ENCODE measurements at regions not wholly inside any gene's neighbourhood (a gene's known extent, or its start where the extent isn't known, plus 50 kb on each side); places are given as distances from the start of the nearest gene placed in this dataset.
"Not testable (repeated sequence)": the region's sequence is repeated elsewhere in the genome, so short reads cannot be mapped to it uniquely, and the experiment has no call there.

DNA sequence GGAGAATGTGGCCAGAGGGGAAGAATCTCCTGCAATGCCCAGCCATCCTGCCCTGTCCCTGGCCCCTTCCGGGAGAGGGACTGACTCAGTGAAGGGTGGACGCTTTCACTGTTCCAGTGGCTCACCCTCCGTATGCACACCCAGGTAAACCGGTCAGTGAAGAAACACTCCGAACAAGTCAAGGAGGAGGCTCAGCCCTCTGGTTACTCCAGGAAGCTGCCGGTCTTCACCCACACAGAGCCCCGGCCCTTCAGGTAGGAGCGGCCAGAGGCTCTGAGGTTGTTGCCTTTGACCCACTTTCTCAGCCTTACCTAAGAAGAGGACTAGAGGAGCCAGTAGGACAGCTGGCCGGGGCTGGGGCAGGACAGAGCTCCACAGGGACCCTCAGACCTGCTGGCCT lies 4419.8 kb upstream of the TPTE start:
- H4K91ac ChIP-seq (replicated peaks; ENCODE audit: insufficient read length, low read length); H3K4me3 ChIP-seq (ENCODE audit: extremely low read depth in 1 of 4, insufficient read depth in 2 of 4, low read depth in 3 of 4, low read length in 4 of 4); H2AK5ac ChIP-seq (ENCODE audit: low read depth, low read length); H2BK120ac ChIP-seq (replicated peaks; ENCODE audit: low read depth, low read length); H3K18ac ChIP-seq (ENCODE audit: extremely low read depth, low read length); H3K79me1 ChIP-seq (ENCODE audit: low read depth, low read length); H3K27me3 ChIP-seq (replicated peaks in 1 of 4; ENCODE audit: control insufficient read depth in 3 of 4, extremely low read depth in 1 of 4, insufficient read depth in 3 of 4, low read length in 3 of 4); H3K9me3 ChIP-seq (ENCODE audit: insufficient read depth in 2 of 2, low read depth in 1 of 2, low read length in 1 of 2); H3K23ac ChIP-seq (ENCODE audit: insufficient read length); H2AFZ ChIP-seq (ENCODE audit: low read length); H2BK15ac ChIP-seq (ENCODE audit: low read length); H3K36me3 ChIP-seq (ENCODE audit: control insufficient read depth in 2 of 4, insufficient read depth in 4 of 4, low read length in 3 of 4); H2BK12ac ChIP-seq (ENCODE audit: low read depth, low read length); H3K14ac ChIP-seq (ENCODE audit: insufficient read length); H3K79me2 ChIP-seq (ENCODE audit: control insufficient read depth in 1 of 2, insufficient read depth in 2 of 2, low read length in 2 of 2); H3K4me1 ChIP-seq (replicated peaks in 1 of 4; ENCODE audit: control insufficient read depth in 3 of 4, insufficient read depth in 4 of 4, low read length in 3 of 4); FAIRE-seq; H3K4ac ChIP-seq (replicated peaks; ENCODE audit: insufficient read length, low read depth, low read length); H4K5ac ChIP-seq (ENCODE audit: insufficient read length, low read depth, low read length); H4K20me1 ChIP-seq (replicated peaks in 1 of 2; ENCODE audit: control insufficient read depth in 1 of 2, insufficient read depth in 2 of 2, low read length in 2 of 2); H3K23me2 ChIP-seq (ENCODE audit: low read depth, low read length); H3K9ac ChIP-seq (replicated peaks in 1 of 4; ENCODE audit: extremely low read depth in 1 of 4, low read depth in 3 of 4, low read length in 3 of 4); H3K56ac ChIP-seq (replicated peaks; ENCODE audit: insufficient read length, low read depth, low read length); H2BK5ac ChIP-seq (ENCODE audit: low read depth, low read length); POLR2A ChIA-PET (ENCODE audit: partially characterized antibody); H2BK20ac ChIP-seq (ENCODE audit: low read length); CTCF ChIA-PET (ENCODE audit: partially characterized antibody); H3K4me2 ChIP-seq (ENCODE audit: insufficient read depth in 1 of 2, low read depth in 2 of 2, low read length in 2 of 2); H3K27ac ChIP-seq (ENCODE audit: low read depth, low read length); DNase-seq (ENCODE audit: low read depth in 1 of 2, low spot score in 2 of 2); H4K8ac ChIP-seq (ENCODE audit: extremely low read depth, insufficient read depth, low read length): not testable (repeated sequence)
- whole genome bisulfite sequencing, 2 experiments (ENCODE audit: extremely low coverage in 1 of 2, insufficient coverage in 1 of 2, insufficient read length in 1 of 2, insufficient replicate concordance in 2 of 2, low coverage in 1 of 2, low lambda C conversion rate in 2 of 2, missing lambda C conversion rate in 1 of 2), result no CpG with 5 or more reads among the region's 9 CpGs

DNA sequence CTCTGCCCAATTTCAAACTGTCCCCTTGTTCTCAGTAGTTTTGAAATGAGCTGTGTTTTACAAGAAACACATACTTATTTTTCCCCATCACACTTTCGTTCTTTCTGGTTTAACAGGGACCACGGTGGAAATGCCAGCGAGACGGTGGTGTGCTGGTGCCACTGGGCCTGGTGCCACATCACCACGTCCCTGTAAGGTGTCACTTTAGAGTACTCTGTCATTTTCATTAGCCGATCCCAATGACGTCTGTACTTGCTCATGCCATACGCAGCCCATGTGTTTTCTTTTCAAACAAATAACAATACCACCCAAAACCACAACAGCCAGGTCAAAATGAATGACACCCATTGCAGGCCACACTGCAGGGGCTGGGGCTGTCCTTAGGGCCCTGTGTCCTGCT lies 4416.8 kb upstream of the TPTE start:
- H2AK5ac ChIP-seq (ENCODE audit: low read depth, low read length); H2BK15ac ChIP-seq (ENCODE audit: low read length); H3K4me2 ChIP-seq (ENCODE audit: insufficient read depth in 1 of 2, low read depth in 2 of 2, low read length in 2 of 2); H3K9ac ChIP-seq (replicated peaks in 1 of 4; ENCODE audit: extremely low read depth in 1 of 4, low read depth in 3 of 4, low read length in 3 of 4); H3K79me2 ChIP-seq (ENCODE audit: control insufficient read depth in 1 of 2, insufficient read depth in 2 of 2, low read length in 2 of 2); H3K27ac ChIP-seq (ENCODE audit: low read depth, low read length); H3K4ac ChIP-seq (replicated peaks; ENCODE audit: insufficient read length, low read depth, low read length); H4K91ac ChIP-seq (replicated peaks; ENCODE audit: insufficient read length, low read length); H3K23me2 ChIP-seq (ENCODE audit: low read depth, low read length); H2BK120ac ChIP-seq (replicated peaks; ENCODE audit: low read depth, low read length); H3K14ac ChIP-seq (ENCODE audit: insufficient read length); H4K20me1 ChIP-seq (replicated peaks in 1 of 2; ENCODE audit: control insufficient read depth in 1 of 2, insufficient read depth in 2 of 2, low read length in 2 of 2); H3K27me3 ChIP-seq (replicated peaks in 1 of 4; ENCODE audit: control insufficient read depth in 3 of 4, extremely low read depth in 1 of 4, insufficient read depth in 3 of 4, low read length in 3 of 4); H3K56ac ChIP-seq (replicated peaks; ENCODE audit: insufficient read length, low read depth, low read length); H2BK20ac ChIP-seq (ENCODE audit: low read length); FAIRE-seq; H2AFZ ChIP-seq (ENCODE audit: low read length); H3K4me3 ChIP-seq (ENCODE audit: extremely low read depth in 1 of 4, insufficient read depth in 2 of 4, low read depth in 3 of 4, low read length in 4 of 4); CTCF ChIA-PET (ENCODE audit: partially characterized antibody); H4K8ac ChIP-seq (ENCODE audit: extremely low read depth, insufficient read depth, low read length); H3K9me3 ChIP-seq (ENCODE audit: insufficient read depth in 2 of 2, low read depth in 1 of 2, low read length in 1 of 2); H2BK12ac ChIP-seq (ENCODE audit: low read depth, low read length); H3K4me1 ChIP-seq (replicated peaks in 1 of 4; ENCODE audit: control insufficient read depth in 3 of 4, insufficient read depth in 4 of 4, low read length in 3 of 4); DNase-seq (ENCODE audit: low read depth in 1 of 2, low spot score in 2 of 2); H3K36me3 ChIP-seq (ENCODE audit: control insufficient read depth in 2 of 4, insufficient read depth in 4 of 4, low read length in 3 of 4); H3K18ac ChIP-seq (ENCODE audit: extremely low read depth, low read length); H2BK5ac ChIP-seq (ENCODE audit: low read depth, low read length); H4K5ac ChIP-seq (ENCODE audit: insufficient read length, low read depth, low read length); H3K79me1 ChIP-seq (ENCODE audit: low read depth, low read length); POLR2A ChIA-PET (ENCODE audit: partially characterized antibody); H3K23ac ChIP-seq (ENCODE audit: insufficient read length): not testable (repeated sequence)
- no CpG with 5 or more reads among the region's 8 CpGs for WGBS, 2 experiments (ENCODE audit: extremely low coverage in 1 of 2, insufficient coverage in 1 of 2, insufficient read length in 1 of 2, insufficient replicate concordance in 2 of 2, low coverage in 1 of 2, low lambda C conversion rate in 2 of 2, missing lambda C conversion rate in 1 of 2)

Data from H1 (cell line).